Mammary epithelial cell (primary cell): ENCODE measurements at regions not wholly inside any gene's neighbourhood (a gene's known extent, or its start where the extent isn't known, plus 50 kb on each side); places are given as distances from the start of the nearest gene placed in this dataset.

ENCODE experiments used
- EZH2 ChIP-seq: IDR thresholded peaks from 2 replicates; pipeline ENCODE4 v1.6.1; 2012; ENCODE audit warnings: low read length, inconsistent platforms, borderline replicate concordance
- TF ChIP-seq, protein P1 (sequence below), 2 donors: IDR thresholded peaks in 1 of 2; conservative IDR thresholded peaks in 1 of 2; 2 replicates each; pipeline ENCODE4 v1.5.1; 2011 to 2012; ENCODE audit warnings: inconsistent platforms in 2 of 2, low read length in 2 of 2, mild to moderate bottlenecking in 2 of 2, control low read depth in 1 of 2, low read depth in 1 of 2; ENCODE audit not compliant: insufficient read depth in 1 of 2; ENCODE audit errors: extremely low read depth in 1 of 2

DNA sequence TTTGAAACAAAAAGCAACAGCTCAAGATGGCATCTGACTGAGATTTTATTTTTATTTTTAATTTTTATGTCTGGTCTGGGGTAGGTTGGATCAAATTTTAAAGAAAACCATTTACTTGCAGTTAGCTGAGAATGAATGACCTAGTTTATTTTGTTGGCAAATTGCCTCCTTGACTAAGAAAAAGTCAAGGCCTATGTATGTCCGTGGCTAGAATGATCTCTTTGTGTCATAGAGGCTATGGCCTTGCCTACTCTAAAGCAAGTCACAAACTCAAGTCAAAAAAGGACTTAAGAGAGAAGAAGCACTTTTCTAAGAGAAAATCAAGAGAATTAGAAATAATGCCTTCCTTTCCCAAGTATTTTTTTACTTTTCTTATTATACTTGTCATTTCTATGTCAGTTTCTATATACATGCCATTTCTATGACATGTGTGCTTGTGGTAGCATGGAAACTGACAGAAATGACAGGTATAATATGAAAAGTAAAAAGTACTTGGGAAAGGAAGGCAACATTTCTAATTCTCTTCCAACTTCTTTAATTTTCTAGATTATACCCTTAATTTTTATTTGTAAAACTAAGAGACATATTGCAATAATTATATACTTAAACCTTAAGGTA lies 136.7 kb downstream of the CENPF start:
- TF ChIP-seq, protein P1, sequence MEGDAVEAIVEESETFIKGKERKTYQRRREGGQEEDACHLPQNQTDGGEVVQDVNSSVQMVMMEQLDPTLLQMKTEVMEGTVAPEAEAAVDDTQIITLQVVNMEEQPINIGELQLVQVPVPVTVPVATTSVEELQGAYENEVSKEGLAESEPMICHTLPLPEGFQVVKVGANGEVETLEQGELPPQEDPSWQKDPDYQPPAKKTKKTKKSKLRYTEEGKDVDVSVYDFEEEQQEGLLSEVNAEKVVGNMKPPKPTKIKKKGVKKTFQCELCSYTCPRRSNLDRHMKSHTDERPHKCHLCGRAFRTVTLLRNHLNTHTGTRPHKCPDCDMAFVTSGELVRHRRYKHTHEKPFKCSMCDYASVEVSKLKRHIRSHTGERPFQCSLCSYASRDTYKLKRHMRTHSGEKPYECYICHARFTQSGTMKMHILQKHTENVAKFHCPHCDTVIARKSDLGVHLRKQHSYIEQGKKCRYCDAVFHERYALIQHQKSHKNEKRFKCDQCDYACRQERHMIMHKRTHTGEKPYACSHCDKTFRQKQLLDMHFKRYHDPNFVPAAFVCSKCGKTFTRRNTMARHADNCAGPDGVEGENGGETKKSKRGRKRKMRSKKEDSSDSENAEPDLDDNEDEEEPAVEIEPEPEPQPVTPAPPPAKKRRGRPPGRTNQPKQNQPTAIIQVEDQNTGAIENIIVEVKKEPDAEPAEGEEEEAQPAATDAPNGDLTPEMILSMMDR (conservative IDR thresholded peaks at IDR 0.05 in 1 of 2, IDR thresholded peaks at IDR 0.05 in 1 of 2; ENCODE audit: extremely low read depth in 1 of 2, insufficient read depth in 1 of 2, low read depth in 1 of 2, low read length in 2 of 2) = no peak
- no peak for TF ChIP-seq EZH2
